Epithelial cell of esophagus (primary cell): ENCODE measurements at regions not wholly inside any gene's neighbourhood (a gene's known extent, or its start where the extent isn't known, plus 50 kb on each side); places are given as distances from the start of the nearest gene placed in this dataset.

Experiments used
- DNase-seq: peaks from one replicate; pipeline ENCODE4 v3.0.0; 2010; ENCODE audit warnings: low read depth
- H3K4me3 ChIP-seq: 2 replicates; pipeline ENCODE4 v1.5.1; 2011; ENCODE audit warnings: mild to moderate bottlenecking, low read length, control low read depth
- CTCF ChIP-seq: IDR thresholded peaks from 2 replicates; pipeline ENCODE4 v1.5.1; 2011; ENCODE audit warnings: low read depth, mild to moderate bottlenecking, low read length, control low read depth, inconsistent platforms; ENCODE audit not compliant: insufficient read depth; ENCODE audit errors: missing control alignments

DNA sequence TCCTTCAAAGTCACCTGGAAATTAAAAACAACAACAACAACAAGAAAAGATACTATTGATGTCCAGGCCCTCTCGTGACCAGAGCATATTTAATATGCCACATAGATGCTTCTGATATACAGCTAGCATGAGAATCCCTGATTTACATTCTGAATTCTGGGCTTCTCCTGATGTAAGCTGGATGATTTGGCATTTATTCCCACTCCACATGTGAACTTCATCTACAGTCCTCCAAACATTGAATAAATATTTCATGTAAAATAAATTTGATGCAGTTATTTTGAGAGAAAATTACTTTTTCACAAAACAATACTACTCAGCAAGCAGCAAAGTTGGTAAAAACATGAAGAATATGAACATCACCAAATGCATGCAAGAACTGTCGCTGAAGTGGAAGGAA lies 453.2 kb upstream of the SETBP1 start:
- no peak for TF ChIP-seq CTCF
- DNase-seq = no peak
- H3K4me3 ChIP-seq = no peak overlapping the region

- DNase-seq = peak; percentile 31
- peak; percentile 4 for TF ChIP-seq CTCF
- H3K4me3 ChIP-seq = no peak overlapping the region
Measured at GRCh38 chr18:44229693-44230108, 451.0 kb upstream of the SETBP1 start.

- no peak for TF ChIP-seq CTCF
- no peak overlapping the region for H3K4me3 ChIP-seq
- DNase-seq = no peak
Measured at GRCh38 chr18:44231936-44232335, 448.8 kb upstream of the SETBP1 start.

DNA sequence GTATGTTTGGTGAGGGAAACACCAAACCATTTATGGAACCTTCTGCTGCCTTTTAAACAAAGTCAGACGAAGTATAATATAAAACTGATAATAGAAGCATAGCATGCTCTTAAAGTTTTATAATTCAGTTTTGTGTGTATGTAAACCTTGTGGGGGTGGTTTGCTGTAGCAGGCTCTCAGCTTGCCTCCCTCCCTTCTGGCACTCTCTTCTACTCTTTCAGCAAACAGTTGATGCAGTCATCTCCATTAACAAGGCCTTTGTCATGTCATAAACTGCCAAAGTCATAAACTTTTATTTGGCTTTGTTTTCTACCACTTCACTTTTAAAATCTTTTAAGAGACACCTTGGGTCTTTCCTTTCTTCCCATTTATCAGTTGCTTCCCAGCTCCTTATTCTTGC lies 448.2 kb upstream of the SETBP1 start:
- TF ChIP-seq CTCF = no peak
- no peak for DNase-seq
- no peak overlapping the region for H3K4me3 ChIP-seq

GRCh38 chr18:44238454-44238853 lies 442.2 kb upstream of the SETBP1 start:
- H3K4me3 ChIP-seq = no peak overlapping the region
- peak; percentile 21 for DNase-seq
- TF ChIP-seq CTCF = no peak

DNA sequence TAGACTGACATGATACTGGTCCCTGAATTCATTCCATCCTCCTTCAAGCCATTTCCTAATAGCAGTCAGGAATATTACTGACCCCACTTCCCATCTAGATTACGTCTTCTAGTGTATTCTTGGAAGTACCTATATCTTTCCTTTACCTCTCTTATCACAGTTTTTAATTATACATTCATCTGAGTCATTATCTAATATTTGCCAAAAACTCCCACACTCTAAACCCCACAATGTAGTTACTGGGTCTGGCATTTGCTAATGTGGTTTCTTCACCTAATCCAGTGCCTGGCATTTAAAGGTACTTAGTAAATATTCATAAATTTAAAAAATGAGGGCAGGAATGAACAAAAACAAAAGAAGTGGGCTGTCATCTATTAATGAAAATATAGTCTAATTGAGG lies 441.8 kb upstream of the SETBP1 start:
- DNase-seq = no peak
- no peak overlapping the region for H3K4me3 ChIP-seq
- no peak for TF ChIP-seq CTCF

- no peak for DNase-seq
- H3K4me3 ChIP-seq = no peak overlapping the region
- no peak for TF ChIP-seq CTCF
Measured at GRCh38 chr18:44241020-44241419, 439.7 kb upstream of the SETBP1 start.
